Mesothelial cell of epicardium (in vitro differentiated cells): ENCODE measurements at regions not wholly inside any gene's neighbourhood (a gene's known extent, or its start where the extent isn't known, plus 50 kb on each side); places are given as distances from the start of the nearest gene placed in this dataset.

Experiments
- DNase-seq, 2 experiments: peaks; one replicate each; pipeline ENCODE4 v3.0.0; 2021; ENCODE audit warnings: low spot score in 2 of 2; ENCODE audit not compliant: unreplicated experiment in 2 of 2
- H3K27ac Mint-ChIP-seq: 2 replicates; pipeline ENCODE4 v1.8.0; 2021; ENCODE audit warnings: mixed read lengths
- H3K27me3 Mint-ChIP-seq: 2 replicates; pipeline ENCODE4 v1.8.0; 2021; ENCODE audit warnings: low read depth, mixed read lengths
- H3K36me3 Mint-ChIP-seq: 2 replicates; pipeline ENCODE4 v1.8.0; 2021; ENCODE audit warnings: mixed read lengths
- H3K4me1 Mint-ChIP-seq: 2 replicates; pipeline ENCODE4 v1.8.0; 2021; ENCODE audit warnings: mixed read lengths
- H3K4me3 Mint-ChIP-seq: 2 replicates; pipeline ENCODE4 v1.8.0; 2021; ENCODE audit warnings: mild to moderate bottlenecking, moderate library complexity, mixed read lengths
- H3K9me3 Mint-ChIP-seq: 2 replicates; pipeline ENCODE4 v1.8.0; 2021; ENCODE audit warnings: mixed read lengths
- CTCF ChIP-seq: fragments of 200-600 bp; sonication (generic); IDR thresholded peaks from one replicate; pipeline ENCODE4 v1.5.0; 2021; ENCODE audit warnings: antibody characterized with exemption; ENCODE audit not compliant: unreplicated experiment

- peak overlapping the region; percentile 15 for H3K27ac Mint-ChIP-seq
Observed at GRCh38 chr4:78720994-78721677, 55.0 kb upstream of the BMP2K start.

DNA sequence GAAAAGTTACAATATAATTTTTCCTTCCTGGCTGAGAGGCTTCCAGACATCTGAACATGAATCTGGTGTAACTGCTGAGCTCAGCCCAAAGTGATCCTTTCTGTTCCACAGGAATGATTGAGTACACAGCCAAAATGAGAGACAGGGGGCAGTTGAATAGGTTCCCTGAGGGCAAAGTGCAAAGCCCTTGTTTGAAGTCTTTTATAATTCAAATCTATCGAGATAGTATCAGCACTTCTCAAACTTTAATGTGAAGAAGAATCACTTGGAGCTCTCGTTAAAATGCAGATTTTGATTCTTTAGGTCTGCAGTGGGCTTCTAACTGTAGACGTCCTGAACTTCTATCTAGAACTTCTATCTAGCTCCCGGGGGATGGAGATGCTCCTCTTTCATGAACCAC is 54.4 kb upstream of the BMP2K start:
- DNase-seq = no peak
- Mint-ChIP-seq H3K9me3 (no peaks in the 10 kb centered on the region), H3K27me3 (no peaks in the 10 kb centered on the region), H3K4me3 (no peak overlapping the region), H3K36me3 (no peaks in the 10 kb centered on the region), H3K27ac (no peak overlapping the region), H3K4me1 (peaks cover 8% of the 10 kb centered on the region)
- TF ChIP-seq CTCF = no peak

More at GRCh38 chr4:78720994-78721677, 55.0 kb upstream of the BMP2K start:
- no peak for DNase-seq
- Mint-ChIP-seq H3K9me3 (no peaks in the 10 kb centered on the region), H3K27me3 (no peaks in the 10 kb centered on the region), H3K4me1 (peaks cover 8% of the 10 kb centered on the region), H3K4me3 (no peak overlapping the region), H3K36me3 (no peaks in the 10 kb centered on the region)
- no peak for TF ChIP-seq CTCF

- no peaks in the 10 kb centered on the region for H3K36me3 Mint-ChIP-seq
Observed at GRCh38 chr4:78722320-78722719, 53.8 kb upstream of the BMP2K start.

DNA sequence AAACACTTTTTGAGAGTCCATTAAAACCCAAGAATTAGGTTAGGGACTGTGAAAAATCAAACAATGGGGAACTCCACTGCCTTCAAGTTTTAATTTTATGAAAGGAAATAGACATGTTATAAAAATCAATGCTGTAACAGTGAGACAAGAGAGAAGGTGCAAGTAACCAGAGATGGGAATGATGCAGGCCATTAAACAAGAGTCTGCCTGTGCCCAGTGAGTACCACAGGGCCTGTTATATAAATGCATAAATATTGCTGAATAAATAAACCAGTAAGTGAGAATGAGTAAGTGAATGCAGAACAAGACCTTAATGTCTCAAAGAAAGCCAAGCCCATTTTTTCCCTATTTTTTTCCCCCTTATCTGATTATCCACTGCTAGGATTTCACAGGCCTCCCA is 53.3 kb upstream of the BMP2K start:
- Mint-ChIP-seq H3K36me3 (no peaks in the 10 kb centered on the region), H3K27me3 (no peaks in the 10 kb centered on the region), H3K27ac (no peak overlapping the region), H3K4me3 (no peak overlapping the region), H3K4me1 (peaks cover 8% of the 10 kb centered on the region), H3K9me3 (no peaks in the 10 kb centered on the region)
- DNase-seq = no peak
- no peak for TF ChIP-seq CTCF

More at GRCh38 chr4:78722320-78722719, 53.8 kb upstream of the BMP2K start:
- DNase-seq = no peak
- TF ChIP-seq CTCF = no peak
- no peaks in the 10 kb centered on the region for H3K9me3 Mint-ChIP-seq
- no peak overlapping the region for H3K4me3 Mint-ChIP-seq
- peaks cover 8% of the 10 kb centered on the region for H3K4me1 Mint-ChIP-seq
- H3K27ac Mint-ChIP-seq = no peak overlapping the region
- no peaks in the 10 kb centered on the region for H3K27me3 Mint-ChIP-seq
